Osteoblast (primary cell): ENCODE measurements at regions not wholly inside any gene's neighbourhood (a gene's known extent, or its start where the extent isn't known, plus 50 kb on each side); places are given as distances from the start of the nearest gene placed in this dataset.

Source experiments
- DNase-seq: peaks from one replicate; pipeline ENCODE4 v3.0.0; 2011; ENCODE audit warnings: low spot score, mixed read lengths; ENCODE audit not compliant: insufficient read length; ENCODE audit errors: missing footprints
- H2AFZ ChIP-seq: 2 replicates; pipeline ENCODE4 v1.6.0; 2011; ENCODE audit warnings: mild to moderate bottlenecking, low read length
- H3K27ac ChIP-seq: 2 replicates; pipeline ENCODE4 v1.5.1; 2011; ENCODE audit warnings: mild to moderate bottlenecking, low read depth, low read length, moderate library complexity
- H3K27me3 ChIP-seq: 2 replicates; pipeline ENCODE4 v1.6.0; 2012; ENCODE audit warnings: mild to moderate bottlenecking, control low read depth, inconsistent platforms, low read length, moderate library complexity; ENCODE audit not compliant: insufficient read depth
- H3K36me3 ChIP-seq: 2 replicates; pipeline ENCODE4 v1.5.1; 2011; ENCODE audit warnings: mild to moderate bottlenecking, low read length, control low read depth, moderate library complexity; ENCODE audit not compliant: insufficient read depth
- H3K4me1 ChIP-seq: 2 replicates; pipeline ENCODE4 v1.5.1; 2011; ENCODE audit warnings: mild to moderate bottlenecking, low read length, control low read depth, moderate library complexity; ENCODE audit not compliant: insufficient read depth
- H3K4me2 ChIP-seq: 2 replicates; pipeline ENCODE4 v1.6.0; 2011; ENCODE audit warnings: mild to moderate bottlenecking, low read length; ENCODE audit not compliant: insufficient read depth
- H3K4me3 ChIP-seq: fragments of 200-600 bp; sonication (generic); 3 replicates; pipeline ENCODE4 v1.5.1; 2012; ENCODE audit warnings: mild to moderate bottlenecking, low read length, inconsistent platforms; ENCODE audit not compliant: insufficient read depth
- H3K79me2 ChIP-seq: 2 replicates; pipeline ENCODE4 v1.6.0; 2012; ENCODE audit warnings: mild to moderate bottlenecking, low read length, control low read depth, inconsistent platforms; ENCODE audit not compliant: insufficient read depth
- H3K9me3 ChIP-seq: 2 replicates; pipeline ENCODE4 v1.5.1; 2011; ENCODE audit warnings: low read depth, low read length, control low read depth
- H4K20me1 ChIP-seq: 2 replicates; pipeline ENCODE4 v1.6.0; 2012; ENCODE audit warnings: mild to moderate bottlenecking, low read length, control low read depth; ENCODE audit not compliant: insufficient read depth
- CTCF ChIP-seq: IDR thresholded peaks from 2 replicates; pipeline ENCODE4 v1.5.1; 2011; ENCODE audit warnings: mild to moderate bottlenecking, low read depth, low read length, moderate library complexity; ENCODE audit errors: extremely low read depth

DNA sequence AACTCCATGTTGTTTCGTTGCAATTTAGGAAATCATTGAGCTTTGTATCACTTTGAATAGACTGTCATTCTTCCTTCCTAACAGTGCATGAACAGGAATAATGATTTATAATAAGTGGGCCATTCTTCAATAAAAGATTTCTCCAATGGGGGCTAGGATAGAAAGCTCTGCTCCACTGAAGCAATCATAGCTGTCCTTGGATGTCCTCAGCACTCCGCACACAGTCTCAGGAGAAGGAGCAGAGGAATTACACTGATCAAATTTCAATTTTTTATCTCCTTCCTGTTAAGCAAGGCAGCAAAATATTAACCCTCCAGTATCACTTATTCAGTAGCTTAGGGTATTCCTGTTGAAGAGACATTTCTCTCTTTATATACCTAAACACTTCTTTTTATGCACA, 532.7 kb upstream of the ST8SIA4 start:
- Histone ChIP-seq H3K36me3 (no peaks in the 10 kb centered on the region), H3K27ac (no peak overlapping the region), H3K9me3 (no peaks in the 10 kb centered on the region), H3K4me3 (no peak overlapping the region), H3K4me1 (no peaks in the 10 kb centered on the region), H2AFZ (peak overlapping the region; percentile 65), H4K20me1 (no peaks in the 10 kb centered on the region), H3K79me2 (no peaks in the 10 kb centered on the region), H3K27me3 (no peaks in the 10 kb centered on the region), H3K4me2 (peak overlapping the region; percentile 14)
- DNase-seq: no peak
- TF ChIP-seq CTCF: no peak

GRCh38 chr5:101431201-101431600, 528.1 kb upstream of the ST8SIA4 start:
- H3K4me1 ChIP-seq: peaks cover 13% of the 10 kb centered on the region
- DNase-seq: no peak
- no peak for TF ChIP-seq CTCF

GRCh38 chr5:101430551-101430950, 527.5 kb upstream of the ST8SIA4 start:
- peaks cover 20% of the 10 kb centered on the region for H3K4me1 ChIP-seq
- H3K27ac ChIP-seq: no peak overlapping the region
- H3K9me3 ChIP-seq: no peaks in the 10 kb centered on the region
- no peaks in the 10 kb centered on the region for H4K20me1 ChIP-seq
- H3K79me2 ChIP-seq: no peaks in the 10 kb centered on the region
- no peaks in the 10 kb centered on the region for H3K36me3 ChIP-seq
- DNase-seq: no peak
- no peaks in the 10 kb centered on the region for H3K27me3 ChIP-seq
- no peak for TF ChIP-seq CTCF
- H3K4me3 ChIP-seq: no peak overlapping the region
- H2AFZ ChIP-seq: no peak overlapping the region
- H3K4me2 ChIP-seq: no peak overlapping the region

More at GRCh38 chr5:101431201-101431600, 528.1 kb upstream of the ST8SIA4 start:
- Histone ChIP-seq H3K27ac (no peak overlapping the region), H3K9me3 (no peaks in the 10 kb centered on the region), H3K4me2 (no peak overlapping the region), H3K27me3 (no peaks in the 10 kb centered on the region), H4K20me1 (no peaks in the 10 kb centered on the region), H3K36me3 (no peaks in the 10 kb centered on the region), H3K79me2 (no peaks in the 10 kb centered on the region), H2AFZ (no peak overlapping the region), H3K4me3 (no peak overlapping the region)

GRCh38 chr5:101429241-101429640, 526.2 kb upstream of the ST8SIA4 start:
- TF ChIP-seq CTCF: no peak
- Histone ChIP-seq H3K27ac (peak overlapping the region; percentile 87), H3K36me3 (no peaks in the 10 kb centered on the region), H3K4me1 (peaks cover 32% of the 10 kb centered on the region), H3K79me2 (no peaks in the 10 kb centered on the region), H4K20me1 (no peaks in the 10 kb centered on the region), H3K4me2 (peak overlapping the region; percentile 44), H3K9me3 (no peaks in the 10 kb centered on the region), H3K4me3 (no peak overlapping the region), H2AFZ (peak overlapping the region; percentile 56), H3K27me3 (no peaks in the 10 kb centered on the region)
- no peak for DNase-seq
